ENCODE measurements at regions not wholly inside any gene's neighbourhood (a gene's known extent, or its start where the extent isn't known, plus 50 kb on each side); places are given as distances from the start of the nearest gene placed in this dataset.

GRCh38 chr1:168443899-168444298 is 99.9 kb downstream of the XCL2 start:
- no peaks in the 10 kb centered on the region for H3K27me3 ChIP-seq
- no peak for TF ChIP-seq POLR2A (IDR thresholded peaks at IDR 0.05)
- no peak for TF ChIP-seq CTCF (IDR thresholded peaks at IDR 0.05)
- peak overlapping the region in 2 of 4 donors; percentile 49 to 64 for H3K27ac ChIP-seq
- H3K9me3 ChIP-seq: no peaks in the 10 kb centered on the region
- peak in 1 of 3 donors; percentile 64 for DNase-seq
- no peaks in the 10 kb centered on the region for H3K36me3 ChIP-seq
- peaks cover 0 to 3% (median 0%) of the 10 kb centered on the region in 4 donors for H3K4me1 ChIP-seq
- no peak overlapping the region for H3K4me3 ChIP-seq

- Histone ChIP-seq H3K27ac (peak overlapping the region in 3 of 4 donors; percentile 17 to 64 (median 22)), H3K9me3 (no peaks in the 10 kb centered on the region), H3K4me3 (no peak overlapping the region), H3K36me3 (no peaks in the 10 kb centered on the region), H3K4me1 (peaks cover 0 to 3% (median 0%) of the 10 kb centered on the region in 4 donors), H3K27me3 (no peaks in the 10 kb centered on the region)
- DNase-seq: no peak
- TF ChIP-seq POLR2A (IDR thresholded peaks at IDR 0.05) (no peak), CTCF (IDR thresholded peaks at IDR 0.05) (no peak)
Observed at GRCh38 chr1:168443356-168443755, 100.4 kb downstream of the XCL2 start.

GRCh38 chr1:168442931-168443330 is 100.9 kb downstream of the XCL2 start:
- Histone ChIP-seq H3K27me3 (no peaks in the 10 kb centered on the region), H3K27ac (peak overlapping the region in 1 of 4 donors; percentile 22), H3K36me3 (no peaks in the 10 kb centered on the region), H3K9me3 (no peaks in the 10 kb centered on the region), H3K4me3 (no peak overlapping the region), H3K4me1 (peaks cover 0 to 3% (median 0%) of the 10 kb centered on the region in 4 donors)
- DNase-seq: no peak
- no peak for TF ChIP-seq CTCF (IDR thresholded peaks at IDR 0.05)
- TF ChIP-seq POLR2A (IDR thresholded peaks at IDR 0.05): no peak

GRCh38 chr1:168441745-168442144 is 102.1 kb downstream of the XCL2 start:
- DNase-seq: no peak
- Histone ChIP-seq H3K4me1 (peaks cover 0 to 3% (median 0%) of the 10 kb centered on the region in 4 donors), H3K27ac (no peak overlapping the region), H3K27me3 (no peaks in the 10 kb centered on the region), H3K9me3 (no peaks in the 10 kb centered on the region), H3K36me3 (no peaks in the 10 kb centered on the region), H3K4me3 (no peak overlapping the region)
- TF ChIP-seq POLR2A (IDR thresholded peaks at IDR 0.05) (no peak), CTCF (IDR thresholded peaks at IDR 0.05) (no peak)

GRCh38 chr1:168439456-168440375 is 104.1 kb downstream of the XCL2 start:
- H3K36me3 ChIP-seq: no peaks in the 10 kb centered on the region
- TF ChIP-seq CTCF (IDR thresholded peaks at IDR 0.05) (peak; percentile 18 to 82 (median 65)), POLR2A (IDR thresholded peaks at IDR 0.05) (no peak)
- H3K27ac ChIP-seq: no peak overlapping the region
- peak; percentile 58 to 90 (median 64) for DNase-seq
- no peaks in the 10 kb centered on the region for H3K27me3 ChIP-seq
- H3K9me3 ChIP-seq: no peaks in the 10 kb centered on the region
- peaks cover 0 to 3% (median 0%) of the 10 kb centered on the region in 4 donors for H3K4me1 ChIP-seq
- H3K4me3 ChIP-seq: peak overlapping the region in 1 of 4 donors; percentile 26

Measured in Peyer's patch (tissue), 4 donors.